GM13976 (cell line): ENCODE measurements at regions not wholly inside any gene's neighbourhood (a gene's known extent, or its start where the extent isn't known, plus 50 kb on each side); places are given as distances from the start of the nearest gene placed in this dataset.
"Not testable (repeated sequence)": the region's sequence is repeated elsewhere in the genome, so short reads cannot be mapped to it uniquely, and the experiment has no call there.

ENCODE experiments used
- DNase-seq: peaks from one replicate; pipeline ENCODE4 v3.0.0; 2012; ENCODE audit warnings: low spot score
- in situ Hi-C: fragments of 300-500 bp; cut with MboI; formaldehyde crosslinking; loops from one replicate; pipeline ENCODE4 v1.12.0; 2022; ENCODE audit warnings: low sequenced_read_pairs, mixed read lengths, inconsistent platforms; ENCODE audit not compliant: unreplicated experiment
- TF ChIP-seq, protein P1 (sequence below): IDR thresholded peaks from 2 replicates; pipeline ENCODE4 v1.5.1; 2012; ENCODE audit warnings: borderline replicate concordance, mild to moderate bottlenecking; ENCODE audit not compliant: insufficient read depth; ENCODE audit errors: extremely low read depth, missing control alignments, control extremely low read depth

- TF ChIP-seq, protein P1, sequence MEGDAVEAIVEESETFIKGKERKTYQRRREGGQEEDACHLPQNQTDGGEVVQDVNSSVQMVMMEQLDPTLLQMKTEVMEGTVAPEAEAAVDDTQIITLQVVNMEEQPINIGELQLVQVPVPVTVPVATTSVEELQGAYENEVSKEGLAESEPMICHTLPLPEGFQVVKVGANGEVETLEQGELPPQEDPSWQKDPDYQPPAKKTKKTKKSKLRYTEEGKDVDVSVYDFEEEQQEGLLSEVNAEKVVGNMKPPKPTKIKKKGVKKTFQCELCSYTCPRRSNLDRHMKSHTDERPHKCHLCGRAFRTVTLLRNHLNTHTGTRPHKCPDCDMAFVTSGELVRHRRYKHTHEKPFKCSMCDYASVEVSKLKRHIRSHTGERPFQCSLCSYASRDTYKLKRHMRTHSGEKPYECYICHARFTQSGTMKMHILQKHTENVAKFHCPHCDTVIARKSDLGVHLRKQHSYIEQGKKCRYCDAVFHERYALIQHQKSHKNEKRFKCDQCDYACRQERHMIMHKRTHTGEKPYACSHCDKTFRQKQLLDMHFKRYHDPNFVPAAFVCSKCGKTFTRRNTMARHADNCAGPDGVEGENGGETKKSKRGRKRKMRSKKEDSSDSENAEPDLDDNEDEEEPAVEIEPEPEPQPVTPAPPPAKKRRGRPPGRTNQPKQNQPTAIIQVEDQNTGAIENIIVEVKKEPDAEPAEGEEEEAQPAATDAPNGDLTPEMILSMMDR: no peak
- in situ Hi-C loops: no loop called here
Observed at GRCh38 chr18:38642711-38643110, 1077.1 kb upstream of the CELF4 start.

GRCh38 chr18:38639700-38640099 is 1074.1 kb upstream of the CELF4 start:
- in situ Hi-C loops, DNase-seq: not testable (repeated sequence)

More at GRCh38 chr18:38642711-38643110, 1077.1 kb upstream of the CELF4 start:
- DNase-seq: no peak

GRCh38 chr18:38635709-38636430 is 1070.3 kb upstream of the CELF4 start:
- DNase-seq: no peak
- TF ChIP-seq, protein P1: no peak
- in situ Hi-C loops: no loop called here

DNA sequence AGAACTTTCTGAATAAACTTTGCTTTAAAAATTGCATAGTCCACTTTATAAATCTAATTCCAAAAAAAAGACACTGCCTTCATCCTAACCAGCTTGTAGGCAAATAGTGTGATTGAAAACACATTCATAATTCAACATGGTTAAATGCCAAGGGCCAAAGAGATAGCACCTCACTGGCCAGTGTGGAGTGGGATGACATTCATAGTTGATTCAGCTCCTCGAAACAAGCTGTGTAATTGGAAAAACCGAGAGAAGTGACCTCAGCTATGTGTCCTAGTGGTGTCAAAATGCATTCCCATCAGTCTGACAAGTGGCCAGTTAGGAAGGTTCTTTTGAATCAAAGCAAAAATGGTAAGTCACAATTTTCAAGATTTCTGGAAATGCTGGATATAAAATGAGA is 1068.5 kb upstream of the CELF4 start:
- TF ChIP-seq, protein P1: no peak
- DNase-seq: no peak
- in situ Hi-C loops: no loop called here

DNA sequence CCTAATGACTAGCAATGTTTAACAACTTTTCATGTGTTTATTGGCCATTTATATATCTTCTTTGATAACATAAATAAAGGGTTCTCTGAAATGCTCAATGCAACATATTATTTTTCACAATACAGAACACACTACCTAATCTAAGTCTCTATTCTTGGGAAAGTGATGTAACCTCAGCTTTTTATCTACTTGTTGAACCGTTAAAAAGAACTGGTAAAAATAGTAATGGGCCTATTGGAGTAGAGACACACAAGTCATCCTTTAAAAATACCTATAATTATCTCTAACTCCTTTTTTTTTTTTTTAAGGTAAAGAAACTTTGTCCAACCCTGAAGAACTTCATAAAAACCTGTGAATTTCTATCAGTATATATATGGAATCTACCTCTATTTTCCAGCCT is 1067.7 kb upstream of the CELF4 start:
- DNase-seq: no peak
- TF ChIP-seq, protein P1: no peak
- in situ Hi-C loops: no loop called here

GRCh38 chr18:38619129-38619528 is 1053.5 kb upstream of the CELF4 start:
- no peak for DNase-seq
- in situ Hi-C loops: loop anchor here (10.0 kb wide), 1 partner anchor 326 kb away; no protein-coding TSS in a partner anchor
- TF ChIP-seq, protein P1: no peak

GRCh38 chr18:38616306-38616705 is 1050.7 kb upstream of the CELF4 start:
- no peak for DNase-seq
- TF ChIP-seq, protein P1: no peak
- in situ Hi-C loops: loop anchor here (10.0 kb wide), 1 partner anchor 328 kb away; no protein-coding TSS in a partner anchor
